ENCODE measurements at regions not wholly inside any gene's neighbourhood (a gene's known extent, or its start where the extent isn't known, plus 50 kb on each side); places are given as distances from the start of the nearest gene placed in this dataset.

DNA sequence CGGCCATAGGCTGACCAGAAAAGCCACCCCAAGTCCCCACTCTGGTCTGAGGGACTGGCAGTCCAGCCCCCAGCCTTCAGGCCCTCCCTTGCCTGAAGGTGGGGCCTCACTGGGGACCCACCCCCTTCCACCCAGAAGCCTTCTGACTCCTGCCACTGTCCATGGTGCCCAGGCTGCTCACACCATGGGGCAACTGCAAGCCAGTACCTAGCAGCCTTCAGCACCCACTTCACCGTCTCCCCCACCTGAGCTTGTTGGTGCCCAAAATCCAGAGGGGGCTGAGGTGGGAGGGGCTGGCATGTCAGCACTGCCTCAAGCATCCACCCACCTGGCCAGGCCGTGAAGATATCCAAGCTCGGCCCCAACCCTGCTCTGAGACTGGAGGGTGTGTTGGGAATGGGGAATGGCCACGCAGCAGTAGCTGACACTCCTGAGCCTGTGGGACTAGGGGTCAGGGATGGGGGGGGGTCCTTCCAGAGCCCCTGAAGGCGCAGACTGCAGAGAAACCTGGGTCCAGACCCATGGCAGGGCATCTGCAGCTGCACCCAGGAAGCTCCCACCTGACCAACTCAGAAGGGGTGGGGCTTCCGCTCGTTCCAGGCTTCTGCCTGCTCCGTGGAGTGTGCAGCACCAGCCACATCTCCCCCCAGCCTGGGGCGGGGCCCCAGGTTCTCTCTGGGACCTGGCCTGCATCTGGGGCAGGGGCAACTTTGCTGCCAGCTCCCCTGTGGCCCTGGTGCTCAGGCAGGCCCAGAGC lies 942.1 kb upstream of the EPHA7 start:
- TF ChIP-seq, protein P1, sequence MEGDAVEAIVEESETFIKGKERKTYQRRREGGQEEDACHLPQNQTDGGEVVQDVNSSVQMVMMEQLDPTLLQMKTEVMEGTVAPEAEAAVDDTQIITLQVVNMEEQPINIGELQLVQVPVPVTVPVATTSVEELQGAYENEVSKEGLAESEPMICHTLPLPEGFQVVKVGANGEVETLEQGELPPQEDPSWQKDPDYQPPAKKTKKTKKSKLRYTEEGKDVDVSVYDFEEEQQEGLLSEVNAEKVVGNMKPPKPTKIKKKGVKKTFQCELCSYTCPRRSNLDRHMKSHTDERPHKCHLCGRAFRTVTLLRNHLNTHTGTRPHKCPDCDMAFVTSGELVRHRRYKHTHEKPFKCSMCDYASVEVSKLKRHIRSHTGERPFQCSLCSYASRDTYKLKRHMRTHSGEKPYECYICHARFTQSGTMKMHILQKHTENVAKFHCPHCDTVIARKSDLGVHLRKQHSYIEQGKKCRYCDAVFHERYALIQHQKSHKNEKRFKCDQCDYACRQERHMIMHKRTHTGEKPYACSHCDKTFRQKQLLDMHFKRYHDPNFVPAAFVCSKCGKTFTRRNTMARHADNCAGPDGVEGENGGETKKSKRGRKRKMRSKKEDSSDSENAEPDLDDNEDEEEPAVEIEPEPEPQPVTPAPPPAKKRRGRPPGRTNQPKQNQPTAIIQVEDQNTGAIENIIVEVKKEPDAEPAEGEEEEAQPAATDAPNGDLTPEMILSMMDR (IDR thresholded peaks at IDR 0.05): no peak
- no peak for TF ChIP-seq NFE2L2 (conservative IDR thresholded peaks at IDR 0.05; ENCODE audit: low read length)
- no peak for TF ChIP-seq JUNB (IDR thresholded peaks at IDR 0.05)

Data from A549 (cell line).